GM21737 (cell line): ENCODE measurements at regions not wholly inside any gene's neighbourhood (a gene's known extent, or its start where the extent isn't known, plus 50 kb on each side); places are given as distances from the start of the nearest gene placed in this dataset.
"Not testable (repeated sequence)": the region's sequence is repeated elsewhere in the genome, so short reads cannot be mapped to it uniquely, and the experiment has no call there.

Source experiments
- ATAC-seq: cut with Tn5 transposase; IDR thresholded peaks from one replicate; pipeline ENCODE4 v1.9.1; 2021; ENCODE audit warnings: mild to moderate bottlenecking, moderate library complexity; ENCODE audit not compliant: unreplicated experiment

- no peak for ATAC-seq
Measured at GRCh38 chr17:71494062-71494855, 626.6 kb upstream of the SOX9 start.

GRCh38 chr17:71495420-71495819, 625.4 kb upstream of the SOX9 start:
- ATAC-seq, result no peak

DNA sequence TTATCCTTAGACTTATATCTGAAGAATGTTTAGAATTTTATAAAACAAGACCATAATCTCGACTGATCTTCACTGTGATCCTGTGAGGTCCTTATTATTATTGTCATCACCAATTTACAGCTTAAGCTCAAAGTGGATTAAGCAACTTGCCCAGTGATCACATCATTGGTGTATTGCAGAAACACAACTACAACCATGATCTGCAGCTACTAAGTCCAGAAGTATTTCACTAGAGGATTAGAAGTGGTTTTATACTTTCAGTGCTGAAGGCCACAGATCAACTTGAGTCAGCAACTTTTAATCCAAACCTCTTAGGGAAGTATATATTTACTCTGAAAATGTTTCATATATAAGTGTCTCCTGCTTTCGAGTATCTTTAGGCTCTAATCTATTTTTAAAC, 624.3 kb upstream of the SOX9 start:
- no peak for ATAC-seq

GRCh38 chr17:71500761-71501555, 619.9 kb upstream of the SOX9 start:
- no peak for ATAC-seq

- no peak for ATAC-seq
Measured at GRCh38 chr17:71501711-71502110, 619.1 kb upstream of the SOX9 start.

DNA sequence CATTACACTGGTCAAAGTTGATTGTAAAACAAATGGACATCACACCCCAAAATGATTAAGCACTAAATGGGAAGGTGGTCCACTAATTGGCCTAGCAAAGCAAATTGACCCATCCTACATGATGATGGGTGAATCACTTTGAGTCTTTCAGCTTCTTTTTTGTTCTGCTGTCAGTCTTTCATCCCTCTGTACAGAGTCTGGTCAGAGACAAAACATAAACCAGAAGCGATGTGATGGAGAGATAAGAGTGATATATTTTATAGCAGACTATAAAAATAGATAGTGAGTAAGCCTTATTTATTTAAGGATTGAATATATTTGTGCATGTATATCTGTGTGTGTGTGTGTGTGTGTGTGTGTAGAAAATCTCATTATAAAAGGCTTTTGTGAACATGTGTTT, 618.4 kb upstream of the SOX9 start:
- ATAC-seq, result no peak

DNA sequence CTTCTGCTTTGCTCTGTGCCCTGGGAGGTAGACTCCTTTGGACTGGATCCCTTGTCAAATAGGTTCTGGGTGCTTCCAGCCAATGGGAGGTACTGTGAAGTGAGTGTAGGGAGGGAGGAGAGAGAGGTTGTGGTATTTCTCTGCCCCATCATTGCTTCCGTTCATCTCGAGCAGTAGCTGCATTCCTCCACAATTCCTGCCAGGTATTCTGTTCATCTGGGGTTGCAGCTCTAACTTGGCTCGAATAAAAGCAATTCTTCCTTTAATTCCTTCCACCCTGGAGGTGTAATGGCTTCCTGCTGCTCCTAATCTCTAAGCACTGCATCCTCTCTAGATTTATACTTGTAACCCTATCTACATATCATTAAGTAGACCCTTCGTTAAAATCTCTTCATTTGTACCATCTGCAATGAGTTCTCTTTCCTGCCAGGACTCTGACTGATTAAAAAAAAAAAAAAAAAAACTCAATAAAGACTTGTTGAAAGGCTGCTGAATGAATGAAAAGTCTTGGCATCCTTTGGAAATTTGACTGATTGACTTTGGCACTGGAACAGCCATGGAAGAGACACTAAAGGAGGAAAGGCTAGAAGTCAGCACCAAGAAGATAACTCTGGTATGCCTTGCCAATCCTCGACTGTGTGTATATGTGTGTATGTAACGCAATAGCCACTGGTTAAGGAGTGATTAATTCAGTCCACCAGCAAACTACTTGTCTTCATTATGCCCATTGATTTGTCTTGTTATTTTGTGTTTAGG, 616.9 kb upstream of the SOX9 start:
- no peak for ATAC-seq

- ATAC-seq, result no peak
Measured at GRCh38 chr17:71505200-71505599, 615.6 kb upstream of the SOX9 start.

- no peak for ATAC-seq
Measured at GRCh38 chr17:71505981-71506380, 614.8 kb upstream of the SOX9 start.

GRCh38 chr17:71511266-71511995, 609.4 kb upstream of the SOX9 start:
- no peak for ATAC-seq

DNA sequence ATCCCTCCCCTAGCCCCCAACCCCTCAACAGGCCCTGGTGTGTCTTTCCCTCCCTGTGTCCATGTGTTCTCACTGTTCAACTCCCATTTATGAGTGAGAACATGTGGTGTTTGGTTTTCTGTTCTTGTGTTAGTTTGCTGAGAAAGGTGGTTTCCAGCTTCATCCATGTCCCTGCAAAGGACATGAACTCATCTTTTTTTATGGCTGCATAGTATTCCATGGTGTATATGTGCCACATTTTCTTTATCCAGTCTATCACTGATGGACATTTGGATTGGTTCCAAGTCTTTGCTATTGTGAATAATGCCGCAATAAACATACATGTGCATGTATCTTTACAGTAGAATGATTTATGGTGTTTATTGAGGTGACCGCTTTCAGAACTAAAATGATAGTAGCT, 607.1 kb upstream of the SOX9 start:
- ATAC-seq, result not testable (repeated sequence)

DNA sequence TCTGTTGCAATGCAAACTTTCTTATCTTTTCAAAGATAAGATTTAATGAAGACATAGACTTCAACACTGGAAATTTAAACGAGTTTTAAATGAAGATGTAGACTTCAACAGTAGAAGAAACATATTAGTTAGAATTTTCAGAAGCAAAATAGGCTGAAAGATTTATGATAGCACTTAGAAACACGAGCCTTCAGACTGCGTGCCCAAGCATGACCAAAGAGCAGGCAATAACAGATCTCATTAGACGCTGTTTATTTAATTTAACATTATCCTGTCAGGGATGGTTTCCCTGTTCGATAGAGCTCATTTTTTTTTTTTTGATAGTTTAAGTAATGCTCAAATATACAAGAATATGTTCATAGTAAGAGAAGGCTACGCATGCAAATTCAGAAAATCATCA, 604.7 kb upstream of the SOX9 start:
- no peak for ATAC-seq

DNA sequence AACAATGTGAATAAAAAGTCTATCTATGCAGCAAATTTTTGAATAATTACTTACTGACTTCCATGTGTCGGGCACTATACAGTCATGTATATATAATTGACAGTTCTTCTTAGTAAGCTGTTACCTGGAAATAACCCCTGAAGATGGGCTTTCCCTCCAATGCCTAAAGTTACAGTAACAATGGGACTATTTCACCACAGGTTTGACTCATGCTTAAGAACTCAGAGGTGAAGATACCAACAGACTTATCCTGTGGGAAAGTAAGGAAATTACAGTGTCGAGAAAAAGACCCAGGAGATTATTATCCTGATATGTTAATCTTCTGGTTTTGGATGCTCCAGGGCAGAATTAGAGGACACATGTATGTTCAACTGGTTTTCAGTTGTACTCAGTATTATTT, 601.5 kb upstream of the SOX9 start:
- ATAC-seq, result no peak

DNA sequence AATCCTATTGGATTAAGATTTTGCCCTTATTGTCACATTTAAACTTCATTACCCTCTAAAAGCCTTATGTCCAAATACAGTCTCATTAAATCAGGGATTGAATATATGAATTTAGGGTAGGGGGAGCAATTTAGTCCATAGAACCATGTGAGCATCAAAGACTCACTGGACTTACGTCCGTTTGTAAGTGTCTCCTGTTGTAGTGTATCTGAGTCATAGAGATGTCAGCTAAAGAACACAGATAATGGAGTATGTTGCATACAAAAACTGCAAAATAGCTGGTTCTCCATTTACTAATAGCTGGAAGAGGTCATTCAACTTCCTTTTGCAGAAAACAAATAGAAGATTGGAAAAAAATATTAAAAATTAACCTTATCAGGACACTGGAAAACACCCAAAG, 599.1 kb upstream of the SOX9 start:
- no peak for ATAC-seq

GRCh38 chr17:71522383-71522782, 598.4 kb upstream of the SOX9 start:
- ATAC-seq, result no peak

DNA sequence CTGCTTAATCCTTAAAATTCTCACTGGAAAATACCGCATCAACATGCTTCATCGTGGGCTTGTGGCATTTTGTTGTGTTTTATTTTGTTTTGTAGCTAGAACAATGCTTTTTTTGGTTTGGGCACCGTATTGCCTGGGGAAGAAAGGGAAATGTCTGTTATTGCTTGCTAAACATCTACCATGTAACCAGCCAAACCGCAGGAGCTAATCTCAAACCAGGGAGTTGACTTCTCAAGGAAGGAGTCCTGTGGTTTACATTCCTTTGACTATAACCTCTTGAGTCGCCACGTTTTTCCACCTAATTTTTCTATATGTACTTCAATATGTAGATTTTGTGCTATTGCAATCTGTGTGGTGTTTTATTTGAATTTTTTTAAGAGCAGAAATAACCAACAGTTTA, 593.5 kb upstream of the SOX9 start:
- ATAC-seq, result no peak

DNA sequence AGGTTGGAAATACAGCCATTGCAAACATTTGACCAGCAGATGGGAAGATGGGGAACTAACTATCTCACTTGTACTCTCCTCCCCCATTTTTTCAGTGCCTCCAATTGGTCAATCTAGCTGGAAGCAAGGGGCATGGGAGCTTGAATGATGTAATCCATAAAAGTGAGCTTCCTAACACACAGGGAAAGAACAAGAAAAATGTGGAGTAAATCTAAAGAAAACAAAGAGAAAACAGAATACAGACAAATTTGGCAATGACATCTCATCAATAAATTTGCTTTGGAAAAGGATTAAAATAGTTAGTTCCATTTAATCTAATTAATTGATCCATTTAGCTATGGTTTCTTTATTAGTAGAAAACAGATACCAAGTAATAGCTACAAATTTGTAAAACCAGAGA, 592.6 kb upstream of the SOX9 start:
- ATAC-seq, result no peak

- ATAC-seq, result no peak
Measured at GRCh38 chr17:71530248-71530647, 590.6 kb upstream of the SOX9 start.

GRCh38 chr17:71535321-71535720, 585.5 kb upstream of the SOX9 start:
- ATAC-seq, result no peak

GRCh38 chr17:71546419-71546818, 574.4 kb upstream of the SOX9 start:
- ATAC-seq, result no peak

DNA sequence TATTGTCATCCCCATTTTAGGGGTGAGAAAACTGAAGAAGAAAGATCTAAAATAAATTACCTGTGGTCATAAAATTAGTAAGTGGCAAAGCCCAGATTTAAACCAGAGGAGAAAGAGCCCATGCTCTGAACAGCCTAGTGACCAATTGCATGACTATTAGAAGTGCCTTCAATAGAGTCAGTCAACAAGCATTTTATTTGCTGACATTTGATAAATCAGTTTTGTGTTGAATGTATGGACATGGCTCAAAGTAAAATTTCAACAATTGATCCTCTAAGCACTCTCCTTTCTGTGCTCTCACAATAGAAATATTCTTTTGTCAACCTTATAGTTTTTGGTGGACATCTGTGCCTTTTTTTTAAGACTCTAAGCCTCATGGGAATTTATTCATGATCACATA, 572.9 kb upstream of the SOX9 start:
- no peak for ATAC-seq
